COLO829 (cell line): ENCODE measurements at regions not wholly inside any gene's neighbourhood (a gene's known extent, or its start where the extent isn't known, plus 50 kb on each side); places are given as distances from the start of the nearest gene placed in this dataset.
"Not testable (repeated sequence)": the region's sequence is repeated elsewhere in the genome, so short reads cannot be mapped to it uniquely, and the experiment has no call there.

Experiments used
- DNase-seq: peaks from one replicate; pipeline ENCODE4 v3.0.0; 2012; ENCODE audit warnings: low spot score

DNA sequence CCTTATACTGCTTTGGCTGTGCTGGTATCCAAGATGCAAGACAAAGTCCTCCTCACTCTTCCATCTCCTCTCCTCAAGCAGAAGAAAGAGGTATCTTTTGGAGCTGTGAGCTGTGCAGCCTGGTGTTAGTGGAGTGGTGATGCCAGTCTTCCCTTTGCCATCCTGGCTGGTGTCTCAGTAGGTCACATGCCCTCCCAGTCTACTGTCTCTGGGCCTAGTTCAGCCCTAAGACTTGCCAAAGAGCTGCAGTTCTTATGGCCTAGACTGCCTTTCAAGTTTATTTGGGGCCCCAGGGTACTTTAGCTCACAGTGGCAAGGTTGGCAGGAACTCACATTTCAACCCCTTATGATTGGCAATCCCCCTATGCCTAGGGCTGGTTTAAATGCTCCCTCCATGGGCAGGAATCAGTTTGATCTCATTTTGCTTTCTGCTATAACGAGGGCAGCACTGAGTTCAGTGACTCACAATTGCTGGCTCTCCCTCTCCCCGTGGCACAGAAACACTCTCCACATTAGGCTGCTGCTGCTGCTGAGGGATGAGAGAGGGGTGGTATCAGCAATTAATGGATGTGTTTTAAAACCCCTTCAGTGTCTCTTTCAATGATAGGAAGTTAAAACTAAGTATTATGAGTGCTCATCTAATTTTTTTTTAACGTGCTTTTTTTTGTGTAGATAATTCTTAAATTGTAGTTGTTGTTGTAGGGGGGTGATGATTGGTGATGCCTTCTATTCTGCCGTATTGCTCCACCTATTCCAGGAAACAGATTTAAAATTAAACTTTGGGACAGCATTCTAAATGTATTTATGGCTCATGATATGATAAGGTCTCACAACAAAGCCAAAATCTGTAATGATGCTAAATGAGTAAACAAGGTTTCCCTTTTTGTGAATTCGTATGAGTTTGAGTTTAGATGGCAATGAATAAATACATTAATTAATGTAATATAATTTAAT, 1295.0 kb downstream of the JRKL start:
- no peak for DNase-seq

DNA sequence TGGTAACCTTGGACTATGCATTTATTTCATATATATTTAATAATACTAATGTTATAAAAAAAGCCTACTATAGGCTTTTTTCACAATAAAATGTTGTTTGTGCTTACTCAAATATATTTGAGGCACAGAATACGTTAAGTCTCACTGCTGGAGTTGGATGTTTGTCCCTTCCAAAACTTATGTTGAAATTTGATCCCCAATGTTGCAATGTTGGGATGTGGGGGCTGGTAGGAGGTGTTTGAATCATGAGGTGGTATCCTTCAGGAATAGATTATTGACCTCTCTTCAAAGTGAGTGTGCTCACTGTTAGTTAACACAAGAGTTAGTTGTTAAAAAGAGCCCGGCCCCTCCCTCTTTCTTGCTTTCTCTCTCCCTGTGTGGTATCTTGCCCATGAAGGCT, 1295.9 kb downstream of the JRKL start:
- no peak for DNase-seq

DNA sequence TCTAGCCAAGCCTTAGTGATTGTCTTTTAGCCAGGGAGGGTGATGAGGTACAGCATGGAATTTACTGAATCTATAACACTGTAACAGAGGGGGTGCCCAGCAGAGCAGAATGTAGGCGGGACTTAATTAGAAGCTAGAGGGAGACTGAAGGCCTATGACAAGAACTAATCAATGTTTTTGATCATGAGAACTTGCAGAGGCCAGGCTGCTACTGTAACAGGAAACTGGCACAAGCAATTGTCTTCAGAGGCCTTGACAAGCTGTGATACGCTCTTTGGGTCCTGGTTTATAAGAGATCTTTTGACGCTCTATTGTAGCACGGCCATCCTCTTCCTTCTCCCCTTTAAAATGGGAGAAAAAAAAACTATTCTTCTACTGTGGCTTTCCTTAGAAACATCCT, 1297.3 kb downstream of the JRKL start:
- DNase-seq, result no peak

DNA sequence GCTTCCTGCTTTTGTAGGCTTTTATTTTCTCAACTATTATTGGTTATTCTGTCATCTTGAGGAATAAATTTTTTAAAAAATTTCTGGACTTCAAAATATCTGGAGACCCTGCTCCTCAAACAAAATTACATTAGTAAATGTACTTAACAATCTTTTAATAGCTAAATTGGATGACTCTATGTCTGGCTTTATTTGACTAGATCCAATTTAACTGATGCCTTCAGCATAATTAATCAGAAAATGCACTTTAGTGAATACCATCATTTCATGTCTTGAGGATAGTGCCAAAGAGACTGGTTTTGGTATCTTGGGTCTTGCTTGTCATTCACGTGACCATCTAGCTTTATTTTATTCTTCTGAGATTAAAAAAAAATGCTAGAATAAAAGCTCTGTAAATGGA, 1301.2 kb downstream of the JRKL start:
- no peak for DNase-seq

DNA sequence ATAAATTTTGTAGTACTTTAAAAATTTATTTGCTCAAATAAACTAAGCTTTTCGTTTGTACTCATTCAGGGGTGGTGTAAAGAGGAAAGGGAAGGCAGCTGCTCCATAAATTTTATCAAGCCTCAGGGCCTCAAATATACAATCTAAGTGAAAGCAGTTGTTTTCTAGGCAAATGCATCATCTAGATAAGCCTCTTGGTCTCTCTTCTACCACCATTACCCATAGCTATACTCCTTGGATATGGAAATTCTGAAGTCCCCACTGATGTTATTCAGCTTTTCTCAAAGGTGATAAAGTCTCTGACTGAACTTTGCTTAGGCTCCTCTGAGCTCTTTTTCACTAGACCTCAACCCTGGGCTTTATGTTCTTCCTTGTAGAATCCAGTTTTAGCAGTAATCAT, 1313.1 kb downstream of the JRKL start:
- no peak for DNase-seq

DNA sequence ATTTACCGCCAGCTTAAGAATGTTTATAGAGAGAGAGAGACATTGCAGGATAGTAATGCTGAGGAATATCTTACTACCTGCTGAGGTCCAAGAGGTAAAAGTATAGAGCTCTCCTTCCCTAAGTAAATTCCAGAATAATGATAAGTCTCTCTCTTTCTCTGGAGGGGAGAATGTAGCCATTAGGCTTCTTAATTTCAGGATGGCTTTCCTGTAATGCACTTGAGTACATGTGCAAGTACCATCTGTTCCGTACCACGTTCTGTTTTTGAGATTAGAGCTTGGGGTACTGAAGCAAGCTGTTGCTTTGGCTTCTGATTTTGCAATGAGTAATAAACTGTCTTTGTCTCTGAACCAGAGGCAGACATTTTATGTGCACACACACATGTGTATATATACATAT, 1314.0 kb downstream of the JRKL start:
- DNase-seq, result no peak

DNA sequence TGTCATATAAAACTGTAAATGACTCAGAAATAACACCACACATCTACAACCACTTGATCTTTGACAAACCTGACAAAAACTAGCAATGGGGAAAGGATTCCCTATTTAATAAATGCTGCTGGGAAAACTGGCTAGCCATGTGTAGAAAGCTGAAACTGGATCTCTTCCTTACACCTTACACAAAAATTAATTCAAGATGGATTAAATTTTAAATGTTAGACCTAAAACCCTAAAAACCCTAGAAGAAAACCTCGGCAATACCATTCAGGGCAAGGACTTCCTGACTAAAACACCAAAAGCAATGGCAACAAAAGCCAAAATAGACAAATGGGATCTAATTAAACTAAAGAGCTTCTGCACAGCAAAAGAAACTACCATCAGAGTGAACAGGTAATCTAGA, 1315.3 kb upstream of the CNTN5 start:
- DNase-seq, result not testable (repeated sequence)

DNA sequence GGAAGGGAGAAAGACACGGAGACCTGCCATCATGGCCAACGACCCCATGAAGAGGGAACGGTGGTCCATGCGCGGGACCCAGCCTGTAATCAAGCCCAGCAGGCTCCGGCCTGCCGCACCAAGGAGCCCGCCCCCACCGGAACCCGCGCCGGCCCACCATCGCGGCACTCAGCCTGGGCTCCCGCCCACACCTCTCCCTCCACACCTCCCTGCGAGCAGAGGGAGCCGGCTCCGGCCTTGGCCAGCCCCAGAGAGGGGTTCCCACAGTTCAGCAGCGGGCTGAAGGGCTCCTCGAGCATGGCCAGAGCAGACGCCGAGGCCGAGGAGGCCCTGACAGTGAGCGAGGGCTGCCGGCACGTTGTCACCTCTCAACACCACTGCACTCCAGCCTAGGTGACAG, 1302.8 kb upstream of the CNTN5 start:
- no peak for DNase-seq

DNA sequence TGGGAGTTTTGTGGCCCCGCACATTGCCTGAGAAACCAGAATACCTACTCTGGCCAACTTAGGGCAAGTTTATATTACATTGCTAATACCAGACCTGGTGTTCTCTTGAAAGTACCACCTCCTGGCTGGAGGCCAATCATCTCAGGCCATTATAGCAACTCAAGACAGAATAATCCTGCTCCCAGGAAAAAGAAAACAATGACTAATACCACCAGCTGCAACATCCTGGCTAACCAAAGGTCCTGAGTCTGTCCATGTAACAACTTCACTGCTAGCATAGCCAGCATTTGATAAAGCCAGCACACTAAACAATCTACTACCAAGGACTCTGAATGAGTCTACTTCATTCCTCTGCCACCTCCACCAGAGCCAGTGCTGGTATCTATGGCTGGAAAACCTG, 1298.7 kb upstream of the CNTN5 start:
- no peak for DNase-seq

DNA sequence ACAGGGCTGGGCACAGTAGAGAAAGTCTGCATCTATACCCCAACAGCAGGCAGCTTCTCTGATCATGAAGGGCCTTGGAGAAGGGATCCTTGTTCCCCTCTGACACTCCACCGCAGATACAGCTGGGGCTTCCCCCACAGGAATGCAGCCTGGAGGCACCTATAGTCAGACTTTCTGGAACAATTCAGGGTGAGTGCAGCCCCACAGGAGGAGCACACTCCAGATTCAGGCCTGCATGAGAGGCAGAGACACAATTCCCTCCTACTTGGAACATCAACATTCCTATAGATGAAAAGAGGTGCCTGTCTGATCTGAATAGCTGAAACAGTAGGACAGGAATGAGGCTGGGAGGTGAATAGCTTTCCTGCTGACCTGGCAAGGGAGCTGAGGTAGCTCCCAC, 1298.0 kb upstream of the CNTN5 start:
- no peak for DNase-seq

DNA sequence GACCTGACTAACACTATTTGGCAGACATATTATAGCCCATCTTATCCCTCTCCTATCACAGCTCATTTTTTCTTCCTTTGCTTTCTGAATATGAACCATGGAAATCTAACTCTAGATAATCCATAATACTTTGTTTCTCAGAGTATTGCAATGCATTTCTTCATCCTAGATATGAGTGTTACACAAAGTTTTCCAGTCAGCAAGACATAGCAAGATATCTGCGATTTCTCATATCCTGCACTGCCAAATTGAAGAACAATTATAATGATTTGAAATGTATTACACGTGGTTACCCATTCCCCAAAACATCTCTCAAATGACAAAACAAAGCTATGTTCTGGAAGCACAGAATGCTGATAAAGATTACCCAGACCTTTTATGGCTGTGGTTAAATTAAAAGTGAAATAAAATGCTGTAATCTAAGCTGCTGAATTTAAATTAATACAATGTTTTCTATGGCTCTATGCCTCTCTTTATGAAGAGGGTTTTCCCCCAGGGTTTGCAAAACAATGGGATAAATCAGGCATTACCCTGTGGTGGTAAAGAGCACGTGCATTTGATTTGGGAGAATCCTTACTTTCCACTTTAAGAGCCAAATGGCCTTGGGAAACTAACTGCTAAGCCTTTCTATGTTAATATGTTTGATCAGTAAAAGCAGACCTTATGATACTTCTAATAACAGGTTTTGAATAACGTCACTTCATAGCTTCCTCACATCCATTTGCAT, 1291.0 kb upstream of the CNTN5 start:
- no peak for DNase-seq

DNA sequence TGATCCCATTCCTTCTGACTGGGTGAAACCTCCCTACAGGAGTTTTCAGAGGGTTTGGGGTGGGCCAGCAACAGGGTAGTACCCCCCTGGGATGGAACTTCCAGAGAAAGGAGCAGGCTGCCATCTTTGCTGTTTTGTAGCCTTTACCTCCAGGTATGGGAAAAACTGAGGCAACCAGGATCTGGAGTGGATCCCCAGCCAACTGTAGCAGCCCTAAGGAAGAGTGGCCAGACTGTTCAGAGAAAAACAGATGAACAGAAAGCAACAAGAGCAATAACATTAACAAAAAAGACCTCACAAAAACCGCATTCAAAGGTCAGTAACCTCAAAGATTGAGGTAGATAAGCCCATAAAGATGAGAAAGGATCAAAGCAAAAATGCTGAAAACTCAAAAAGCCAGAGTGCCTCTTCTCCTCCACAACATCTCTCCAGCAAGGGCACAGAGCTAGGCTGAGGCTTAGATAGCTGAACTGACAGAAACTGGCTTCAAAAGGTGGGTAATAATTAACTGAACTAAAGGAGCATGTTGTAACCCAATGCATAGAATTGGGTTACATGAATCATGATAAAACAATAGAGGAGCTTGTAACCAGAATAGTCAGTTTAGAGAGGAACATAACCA, 1288.6 kb upstream of the CNTN5 start:
- DNase-seq, result no peak

DNA sequence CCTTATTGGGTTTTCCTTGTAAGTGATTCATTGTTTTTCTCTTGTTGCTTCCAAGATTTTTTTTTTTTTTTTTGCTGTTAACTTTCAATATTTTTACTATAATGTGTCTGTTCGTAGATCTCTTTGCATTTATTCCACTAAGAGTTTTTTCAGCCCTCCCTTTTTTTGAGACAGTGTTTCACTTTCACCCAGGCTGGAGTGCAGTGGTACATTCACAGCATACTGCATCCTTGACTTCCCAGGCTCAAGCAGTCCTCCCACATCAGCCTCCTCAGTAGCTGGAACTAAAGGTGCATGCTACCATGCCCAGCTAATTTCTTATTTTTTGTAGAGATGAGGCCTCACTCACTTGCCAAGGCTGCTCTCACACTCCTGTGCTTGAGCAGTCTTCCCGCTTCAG, 1282.0 kb upstream of the CNTN5 start:
- DNase-seq, result no peak

DNA sequence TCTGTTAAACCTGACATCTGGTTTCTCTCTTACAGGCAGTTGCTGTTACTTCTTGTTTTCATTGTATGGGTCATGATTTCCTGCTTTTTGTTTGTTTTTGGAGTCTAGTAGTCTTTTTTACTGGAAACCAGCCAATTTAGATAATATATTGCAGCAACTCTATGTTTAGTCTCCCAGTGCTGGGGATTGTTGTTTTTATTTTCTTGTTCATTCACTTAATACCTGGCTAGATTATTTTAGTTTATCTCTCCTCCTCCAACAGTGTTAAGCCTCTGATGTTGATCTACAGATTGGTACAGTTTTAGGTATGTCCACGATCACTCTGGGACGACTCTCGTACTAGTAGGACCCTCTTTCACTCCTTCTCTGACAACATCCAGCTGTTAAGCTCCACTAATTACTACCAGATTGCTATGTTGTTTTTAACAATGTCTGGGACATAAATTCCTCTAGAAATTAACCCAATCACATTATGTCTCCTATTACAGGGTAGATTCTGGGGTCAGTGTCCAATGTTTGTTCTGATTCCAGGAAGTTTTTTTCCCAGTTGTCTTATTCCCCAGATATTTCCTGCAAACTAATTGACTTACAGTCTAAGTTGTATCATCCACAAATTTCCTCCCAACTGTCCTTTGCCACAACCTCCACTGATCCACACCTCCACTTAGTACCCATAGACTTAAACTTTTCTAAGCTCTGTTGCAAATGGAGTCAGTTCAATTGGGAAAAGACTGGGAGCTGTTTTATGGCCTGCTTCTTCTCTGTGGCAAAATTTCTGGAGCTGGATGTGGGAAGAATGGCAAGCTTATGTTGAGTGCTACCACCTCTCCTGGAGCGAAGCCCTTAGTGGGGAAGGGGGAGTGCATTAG, 1280.6 kb upstream of the CNTN5 start:
- no peak for DNase-seq

DNA sequence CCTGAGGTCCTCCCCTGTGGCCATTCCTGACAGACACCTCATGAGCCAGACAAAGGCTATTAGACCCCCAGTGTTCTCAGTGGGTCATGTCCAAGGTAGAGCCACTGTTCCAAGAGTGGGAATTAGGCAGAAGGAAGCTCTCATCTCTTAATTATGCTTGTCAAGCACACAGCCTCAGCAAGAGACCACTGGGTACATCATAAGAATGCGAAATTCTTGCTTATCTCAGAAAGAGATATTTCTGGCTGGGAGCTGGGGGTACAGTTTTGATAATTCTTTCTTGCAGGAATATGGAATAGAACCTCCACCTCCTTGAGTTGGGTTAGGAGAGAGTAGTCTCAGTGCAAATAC, 1280.0 kb upstream of the CNTN5 start:
- DNase-seq, result no peak

DNA sequence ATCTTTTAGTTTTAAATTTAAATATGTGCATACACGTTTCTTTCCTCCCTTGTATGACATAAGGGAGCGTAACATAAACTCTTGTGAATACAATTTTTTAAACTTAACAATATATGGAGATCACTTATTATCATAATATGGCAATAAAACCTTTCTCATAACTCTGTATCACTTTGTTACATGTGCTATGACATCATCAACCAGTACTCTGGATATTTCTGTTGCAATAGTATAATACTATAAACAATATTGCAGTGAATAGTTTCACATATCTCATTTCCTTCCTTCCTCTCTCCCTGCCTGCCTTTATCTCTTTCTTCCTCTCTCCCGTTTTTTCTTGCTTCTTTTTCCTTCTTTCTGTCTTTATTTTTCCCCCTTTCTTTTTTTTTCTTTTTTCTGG, 1278.0 kb upstream of the CNTN5 start:
- no peak for DNase-seq

DNA sequence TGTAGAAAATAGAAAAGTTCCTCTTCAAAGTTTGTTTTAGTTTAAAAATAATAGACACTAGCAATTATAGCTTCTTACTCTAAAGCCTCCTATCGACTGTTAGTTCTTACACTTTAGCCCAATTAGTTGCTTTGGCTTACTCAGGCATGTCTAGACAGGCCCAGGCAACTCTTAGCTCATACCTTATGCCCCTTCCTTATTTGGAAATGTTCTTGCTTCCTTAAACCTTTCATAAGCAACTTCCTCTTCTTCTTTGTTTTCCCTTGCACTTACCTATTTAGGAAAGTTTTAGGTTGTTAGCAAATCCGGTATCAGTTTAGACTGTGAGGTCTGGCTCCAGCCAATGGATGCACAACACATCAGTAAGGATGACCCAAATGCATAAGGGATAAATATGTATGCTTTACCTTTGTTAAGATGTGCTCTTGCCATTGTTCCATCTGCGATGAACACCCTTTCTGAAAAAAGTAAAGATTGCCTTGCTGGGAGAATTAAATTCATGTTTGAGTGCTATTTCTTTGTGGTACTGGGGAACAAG, 1277.5 kb upstream of the CNTN5 start:
- DNase-seq, result no peak

DNA sequence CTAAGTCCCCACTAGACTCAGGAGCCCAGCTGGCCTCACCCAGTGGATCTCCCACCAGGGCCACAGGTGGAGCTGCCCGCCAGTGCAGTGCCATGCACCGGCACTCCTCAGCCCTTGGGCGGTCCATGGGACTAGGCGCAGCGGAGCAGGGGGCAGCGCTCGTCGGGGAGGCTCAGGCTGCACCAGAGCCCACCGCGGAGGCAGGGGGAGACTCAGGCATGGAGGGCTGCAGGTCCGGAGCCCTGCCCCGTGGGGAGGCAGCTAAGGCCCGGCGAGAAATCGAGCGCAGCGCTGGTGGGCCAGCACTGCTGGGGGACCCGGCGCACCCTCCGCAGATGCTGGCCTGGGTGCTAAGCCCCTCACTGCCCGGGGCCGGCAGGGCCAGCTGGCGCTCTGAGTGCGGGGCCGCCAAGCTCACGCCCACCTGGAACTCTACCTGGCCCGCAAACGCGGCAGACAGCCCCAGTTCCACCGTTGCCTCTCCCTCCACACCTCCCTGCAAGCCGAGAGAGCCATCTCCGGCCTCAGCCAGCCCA, 1275.2 kb upstream of the CNTN5 start:
- no peak for DNase-seq

DNA sequence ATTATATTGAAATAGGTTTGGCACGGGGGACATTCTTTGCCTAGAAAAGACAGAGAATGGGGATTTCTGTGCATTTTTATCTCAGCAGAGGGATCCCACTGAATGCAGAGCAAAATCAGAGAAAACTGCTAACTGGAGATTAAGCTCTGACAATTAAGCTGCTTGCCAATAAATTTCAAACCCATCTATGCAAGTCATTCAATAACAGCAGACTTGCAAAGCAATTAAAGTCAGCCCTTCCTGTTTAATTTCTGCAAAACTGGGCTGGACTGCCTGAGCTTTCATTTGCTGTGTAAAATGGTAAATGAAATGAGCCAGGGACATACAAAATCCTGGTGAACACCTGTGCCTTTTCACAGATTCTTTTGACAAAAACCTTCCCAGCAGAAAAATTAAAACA, 1273.9 kb upstream of the CNTN5 start:
- no peak for DNase-seq

DNA sequence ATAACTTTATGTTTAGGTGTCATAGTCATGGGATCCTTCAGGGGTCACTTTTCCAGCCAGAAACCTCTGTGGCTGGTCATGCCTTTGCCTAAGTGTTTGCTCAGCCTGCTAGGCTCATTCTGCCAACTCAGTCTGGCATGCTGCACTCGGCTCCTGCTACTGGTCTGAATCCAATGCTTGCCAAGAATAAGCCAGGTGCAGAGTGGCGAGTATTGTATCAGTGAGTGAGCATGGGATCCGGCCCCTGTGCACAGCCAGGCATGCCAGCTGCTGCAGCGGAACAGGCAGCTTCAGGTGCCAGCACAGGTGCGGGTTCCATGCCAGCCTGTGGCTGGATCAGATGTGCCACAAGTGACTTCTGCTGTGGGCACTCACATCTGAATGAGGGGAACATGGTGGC, 1269.3 kb upstream of the CNTN5 start:
- DNase-seq, result no peak

DNA sequence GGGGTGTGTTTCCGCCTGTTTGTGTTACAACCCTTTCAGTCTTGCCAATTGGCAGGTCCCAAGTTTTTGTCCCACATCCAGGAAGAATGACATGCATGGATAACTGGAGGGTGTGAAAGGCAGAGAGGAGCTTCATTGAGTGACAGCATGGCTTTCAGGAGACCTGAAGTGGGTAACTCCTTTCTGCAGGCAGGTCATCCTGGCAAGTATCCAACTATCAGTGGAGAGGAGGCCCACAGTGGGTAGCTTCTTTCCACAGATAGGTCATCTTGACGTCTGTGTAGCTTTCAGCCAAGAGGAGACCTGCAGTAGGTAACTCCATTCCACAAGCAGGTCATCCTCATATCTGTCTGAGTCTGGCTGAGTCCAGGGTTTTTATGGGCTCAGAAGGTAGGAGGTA, 1268.8 kb upstream of the CNTN5 start:
- no peak for DNase-seq

DNA sequence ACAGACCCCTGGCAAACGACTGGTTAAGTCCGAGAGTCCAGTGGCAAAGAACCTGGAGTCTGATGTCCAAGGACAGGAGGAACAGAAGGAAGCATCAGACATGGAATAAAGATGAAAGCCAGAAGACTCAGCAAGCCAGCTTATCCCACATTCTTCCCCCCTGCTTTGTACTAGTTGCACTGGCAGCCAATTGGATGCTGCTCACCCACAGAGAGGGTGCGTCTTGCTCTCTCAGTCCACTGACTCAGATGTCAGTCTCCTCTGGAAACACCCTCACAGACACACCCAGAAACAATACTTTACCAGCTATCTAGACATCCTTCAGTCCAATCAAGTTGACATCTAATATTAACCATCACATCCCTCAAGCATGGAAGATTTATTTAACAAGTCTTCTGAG, 1265.8 kb upstream of the CNTN5 start:
- no peak for DNase-seq
